ENCODE measurements at regions not wholly inside any gene's neighbourhood (a gene's known extent, or its start where the extent isn't known, plus 50 kb on each side); places are given as distances from the start of the nearest gene placed in this dataset.

GRCh38 chr4:18529482-18529881 is 507.9 kb upstream of the LCORL start:
- no peak for TF ChIP-seq TAF1 (IDR thresholded peaks at IDR 0.05; ENCODE audit: borderline replicate concordance, insufficient read depth, low read length)
- TF ChIP-seq POLR2AphosphoS5 (IDR thresholded peaks at IDR 0.05; ENCODE audit: low read depth, low read length) = no peak

All from PFSK-1 (cell line).